Embryonic facial prominence (tissue), 1 donor: ENCODE measurements at regions not wholly inside any gene's neighbourhood (a gene's known extent, or its start where the extent isn't known, plus 50 kb on each side); places are given as distances from the start of the nearest gene placed in this dataset.

ENCODE experiments used
- DNase-seq: peaks from one replicate; pipeline ENCODE4 v3.0.0-alpha.2; 2016; ENCODE audit errors: extremely low spot score

DNA sequence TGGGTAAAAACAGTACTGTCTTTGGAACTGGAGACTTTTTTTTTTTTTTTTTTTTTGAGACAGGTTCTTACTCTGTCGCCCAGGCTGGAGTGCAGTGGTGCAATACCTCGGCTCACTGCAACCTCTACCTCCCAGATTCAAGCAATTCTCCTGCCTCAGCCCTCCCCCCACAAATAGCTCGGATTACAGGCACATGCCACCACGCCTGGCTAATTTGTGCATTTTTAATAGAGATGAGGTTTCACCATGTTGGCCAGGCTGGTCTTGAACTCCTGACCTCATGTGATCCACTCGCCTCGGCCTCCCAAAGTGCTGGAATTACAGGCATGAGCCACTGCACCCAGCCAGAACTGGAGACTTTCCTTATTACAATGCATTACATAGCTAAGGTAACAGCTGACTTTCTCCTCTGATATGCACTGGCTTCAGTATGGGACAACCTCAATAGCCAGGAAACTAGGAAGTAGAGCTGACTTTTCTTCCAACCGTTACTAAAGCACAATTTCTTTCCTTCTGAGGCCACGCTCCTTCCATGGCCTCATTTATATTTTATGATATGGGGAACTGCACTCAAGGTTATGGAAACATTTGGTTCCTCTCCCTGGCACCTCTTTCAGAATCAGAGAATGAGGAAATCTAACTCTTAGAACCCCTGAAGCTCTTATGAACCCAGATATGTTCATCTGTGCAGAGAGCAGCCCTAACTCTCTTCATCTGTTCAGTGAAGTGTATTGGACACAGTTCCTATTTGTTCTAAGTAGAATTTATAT is 53.5 kb upstream of the FAM9B start:
- no peak for DNase-seq

DNA sequence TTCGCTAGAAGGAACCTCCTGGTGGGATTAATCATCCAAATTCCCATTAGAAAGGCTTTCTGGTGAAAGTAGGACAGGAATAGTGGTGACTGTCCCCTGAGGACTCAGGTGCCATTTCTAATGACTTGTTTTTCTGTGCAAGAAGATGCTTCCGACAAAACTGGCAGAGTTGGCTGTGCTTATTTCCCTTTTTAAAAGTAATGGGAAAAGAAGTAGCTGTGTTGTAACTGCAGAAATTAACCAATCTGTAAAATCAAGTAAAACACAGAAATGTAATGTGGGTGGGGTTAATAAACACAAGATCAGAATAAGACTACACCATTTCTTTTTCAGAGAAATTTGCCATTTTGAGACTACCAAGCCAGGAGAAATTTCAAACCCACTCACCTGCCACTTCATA is 55.0 kb upstream of the FAM9B start:
- no peak for DNase-seq

DNA sequence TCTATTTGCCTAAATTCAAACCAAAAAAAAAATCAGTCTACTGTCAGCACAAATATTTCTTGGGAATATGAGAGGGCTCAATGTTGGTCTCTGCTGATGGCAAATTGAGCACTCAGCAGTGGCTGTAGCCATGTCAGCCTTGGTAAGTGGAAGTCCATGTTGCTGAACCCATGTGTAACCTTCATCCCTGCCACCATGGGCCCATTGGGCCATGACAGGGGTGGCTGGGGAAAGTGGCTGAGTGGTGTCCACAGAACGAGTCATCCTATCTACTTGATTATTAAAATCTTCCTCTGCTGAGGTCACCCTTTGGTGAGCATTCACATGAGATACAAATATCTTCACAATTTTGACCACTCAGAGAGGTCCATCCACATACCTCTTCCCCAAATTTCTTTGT is 56.8 kb upstream of the FAM9B start:
- DNase-seq, result no peak

DNA sequence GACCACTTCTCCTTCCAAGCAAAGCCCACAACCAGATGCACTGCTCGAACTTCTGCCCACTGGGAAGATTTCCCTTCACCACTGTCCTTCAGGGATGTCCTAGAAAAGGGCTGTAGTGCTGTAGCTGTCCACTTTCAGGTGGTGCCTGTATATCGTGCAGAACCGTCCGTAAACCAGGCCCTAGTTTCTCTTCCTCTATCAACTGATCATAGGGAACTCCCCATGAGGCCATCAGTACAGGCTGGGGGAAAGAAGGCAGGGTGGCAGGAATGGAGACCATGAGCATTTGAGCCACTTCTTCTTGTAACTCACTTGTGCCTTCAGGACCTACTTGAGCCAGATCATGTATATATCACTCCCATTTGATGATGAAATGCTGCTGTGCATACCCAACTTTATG is 57.3 kb upstream of the FAM9B start:
- DNase-seq, result no peak

DNA sequence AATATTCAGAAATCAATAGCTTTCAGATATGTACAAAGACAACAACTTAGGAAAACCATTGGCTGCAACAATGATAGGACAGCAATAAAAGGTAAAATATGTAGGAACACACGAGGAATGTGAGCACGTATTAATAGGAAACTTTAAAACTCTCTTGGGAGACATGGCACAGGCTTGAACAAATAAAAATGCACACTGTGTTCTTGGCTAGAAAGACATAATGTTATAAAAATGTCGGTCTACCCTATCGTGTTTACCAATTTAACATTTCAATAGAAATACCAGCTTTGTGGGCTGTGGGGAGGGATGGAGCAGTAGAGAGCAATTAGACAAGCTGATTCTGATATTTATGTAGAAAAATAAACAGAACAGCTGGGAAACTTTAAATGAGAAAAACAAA is 69.0 kb upstream of the FAM9B start:
- no peak for DNase-seq

DNA sequence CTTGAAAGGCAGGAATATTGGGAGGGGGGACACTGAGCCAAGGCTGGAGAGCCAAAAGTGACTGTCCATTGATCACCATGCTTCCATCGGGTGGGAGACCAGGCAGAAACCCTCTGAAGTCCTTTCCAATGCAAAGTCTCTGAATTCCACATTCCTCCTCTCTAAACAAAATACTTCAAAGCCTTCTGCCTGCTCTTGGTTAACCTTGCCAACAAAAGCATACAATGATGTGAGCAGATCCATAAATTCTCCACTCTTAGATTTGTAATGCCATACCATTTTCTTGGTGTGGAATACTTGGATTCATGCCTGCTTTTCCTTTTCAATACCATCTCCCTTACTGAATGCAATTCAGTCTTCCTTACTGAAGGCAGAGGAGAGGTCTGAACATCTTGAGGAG is 74.1 kb upstream of the FAM9B start:
- no peak for DNase-seq

DNA sequence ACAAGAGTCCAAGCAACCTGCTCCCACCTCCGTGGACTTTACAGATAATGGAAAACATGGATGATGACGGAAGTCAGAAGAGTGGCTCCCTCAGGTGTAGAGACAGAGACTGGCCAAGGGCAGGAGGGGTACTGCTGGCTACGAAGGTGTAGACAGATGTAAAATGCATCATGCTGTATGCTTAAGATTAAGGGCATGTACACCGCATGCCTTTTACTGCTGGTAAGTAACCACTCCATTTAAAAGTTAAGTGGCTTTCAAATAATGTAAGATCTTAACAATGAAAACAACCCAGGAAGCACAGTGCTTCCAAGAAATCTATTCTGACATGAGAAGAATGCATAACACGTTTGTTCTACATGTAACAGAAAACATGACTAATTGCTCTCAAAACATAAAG is 76.9 kb upstream of the FAM9B start:
- no peak for DNase-seq

DNA sequence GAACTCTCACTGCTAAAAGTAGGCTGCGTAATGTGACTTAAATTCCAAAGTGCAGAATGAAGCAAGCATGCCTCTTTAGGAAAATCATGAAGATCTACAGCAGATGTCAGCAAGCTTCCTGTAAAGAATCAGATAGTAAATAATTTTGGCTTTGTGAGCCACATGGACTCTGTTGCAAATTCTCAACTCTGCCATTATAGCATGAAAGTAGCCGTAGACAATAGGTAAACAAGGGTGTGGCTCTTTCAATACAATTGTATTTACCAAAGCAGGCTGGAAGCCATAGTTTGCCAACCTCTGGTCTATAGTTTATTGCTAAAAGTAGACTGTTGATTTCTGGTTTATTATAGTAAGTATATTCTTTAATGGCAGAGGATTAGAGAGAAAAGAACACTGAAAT is 80.3 kb upstream of the FAM9B start:
- no peak for DNase-seq

DNA sequence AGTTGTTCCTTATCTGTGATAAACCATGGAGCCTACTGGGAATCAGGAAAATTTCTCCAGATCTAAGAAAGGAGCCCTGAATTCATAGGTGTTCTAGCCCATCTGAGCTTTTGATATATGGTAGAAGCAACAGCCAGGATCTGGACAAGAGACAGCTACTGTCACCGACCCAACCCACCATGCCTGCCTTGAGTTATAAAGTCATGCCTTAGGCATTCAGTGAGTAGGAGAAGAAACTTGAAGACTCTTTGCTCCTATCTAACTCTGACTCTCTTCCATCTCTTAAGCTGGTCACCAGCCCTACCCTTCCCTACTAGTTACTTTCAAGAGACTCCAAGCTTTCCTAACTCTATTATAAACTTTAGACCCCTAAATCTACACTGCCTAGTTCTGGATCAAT is 83.9 kb upstream of the FAM9B start:
- no peak for DNase-seq

DNA sequence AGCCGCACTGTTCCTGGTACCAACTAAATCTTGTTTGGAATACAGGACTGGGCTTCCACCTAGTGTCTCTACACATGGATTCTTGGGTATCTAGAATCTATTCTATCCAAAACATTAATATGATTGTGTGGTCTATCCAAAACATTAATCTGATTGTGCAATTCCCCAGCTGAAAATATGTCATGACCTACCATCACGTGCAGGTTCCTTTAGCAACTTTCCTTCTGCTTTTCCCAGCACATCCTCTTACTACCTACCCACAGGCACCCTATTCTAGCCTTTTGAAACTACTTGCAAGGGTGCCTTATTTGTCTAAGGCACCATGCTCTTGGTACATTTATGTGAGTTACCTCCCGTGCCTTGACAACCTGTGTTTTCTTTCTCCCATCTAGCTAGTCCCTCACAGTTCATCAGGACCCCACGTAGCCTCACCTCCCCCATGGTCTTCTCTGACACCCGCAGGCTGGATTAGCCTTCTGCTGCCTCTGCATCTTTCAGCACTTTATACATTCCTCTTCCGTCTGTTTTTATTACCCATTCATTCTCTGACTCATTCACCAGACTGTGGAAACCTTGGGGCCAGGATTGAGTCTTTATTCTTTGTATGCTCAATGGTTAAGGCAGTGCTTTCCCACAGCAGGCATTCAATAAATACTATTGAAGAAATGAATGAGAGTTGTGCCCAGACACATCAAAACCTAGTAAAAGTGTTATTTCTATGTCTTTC is 88.8 kb upstream of the FAM9B start:
- no peak for DNase-seq

DNA sequence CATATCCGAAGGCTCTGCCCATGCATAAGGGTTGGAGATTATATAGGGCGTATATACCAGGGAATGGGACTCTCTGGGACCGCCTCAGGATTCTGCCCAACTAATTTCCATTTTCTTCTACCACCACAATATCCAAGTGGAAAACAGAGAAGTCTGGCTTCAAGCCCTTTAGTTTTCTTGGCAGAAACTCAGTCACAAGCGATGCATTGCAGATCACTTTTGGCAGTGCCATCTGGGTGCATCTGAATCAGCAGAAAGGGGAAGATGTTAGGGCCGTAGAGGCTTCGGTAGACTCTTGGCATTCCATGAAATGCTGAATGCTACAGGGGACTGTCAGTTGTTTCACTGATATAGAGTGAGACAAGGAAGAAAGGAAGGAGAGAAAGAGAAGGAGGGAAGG is 94.1 kb upstream of the FAM9B start:
- DNase-seq, result no peak

DNA sequence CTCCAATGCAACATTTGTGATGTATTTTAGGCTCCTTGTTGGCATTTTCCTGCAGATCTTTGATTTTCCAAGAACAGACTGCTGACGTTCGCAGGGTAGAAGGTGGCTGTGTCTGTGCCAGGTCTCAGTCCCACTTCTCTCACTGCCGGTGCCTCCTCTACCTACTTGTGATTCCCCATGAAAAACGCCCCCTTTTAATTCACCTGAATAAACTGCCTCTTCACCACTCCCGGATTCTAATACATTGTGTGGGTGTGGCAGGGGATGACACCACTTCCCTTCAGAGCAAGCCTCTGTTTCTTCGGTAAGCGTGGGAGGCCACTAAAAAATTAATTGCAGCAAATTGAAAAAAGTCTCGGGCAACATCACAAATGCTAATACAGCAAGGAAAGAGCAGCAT is 96.1 kb upstream of the FAM9B start:
- DNase-seq, result no peak

DNA sequence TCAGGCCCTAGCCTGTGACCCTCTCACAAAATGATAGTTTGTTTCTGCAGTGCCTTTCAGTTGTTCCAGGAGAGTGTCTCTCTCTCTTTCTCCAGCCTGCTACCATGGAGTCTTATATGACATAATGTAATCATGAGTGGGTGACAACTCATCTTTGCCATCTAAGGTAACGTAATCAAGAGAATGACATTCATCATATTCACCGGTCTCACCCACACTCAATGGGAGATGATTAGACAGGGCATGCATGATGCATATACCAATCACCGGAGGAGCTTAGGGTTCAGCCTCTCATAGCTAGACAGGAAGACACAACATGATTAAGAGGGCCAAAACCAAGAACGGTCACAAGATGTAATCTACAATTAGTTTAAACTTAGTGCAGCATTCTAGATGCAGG is 97.1 kb upstream of the FAM9B start:
- DNase-seq, result no peak

DNA sequence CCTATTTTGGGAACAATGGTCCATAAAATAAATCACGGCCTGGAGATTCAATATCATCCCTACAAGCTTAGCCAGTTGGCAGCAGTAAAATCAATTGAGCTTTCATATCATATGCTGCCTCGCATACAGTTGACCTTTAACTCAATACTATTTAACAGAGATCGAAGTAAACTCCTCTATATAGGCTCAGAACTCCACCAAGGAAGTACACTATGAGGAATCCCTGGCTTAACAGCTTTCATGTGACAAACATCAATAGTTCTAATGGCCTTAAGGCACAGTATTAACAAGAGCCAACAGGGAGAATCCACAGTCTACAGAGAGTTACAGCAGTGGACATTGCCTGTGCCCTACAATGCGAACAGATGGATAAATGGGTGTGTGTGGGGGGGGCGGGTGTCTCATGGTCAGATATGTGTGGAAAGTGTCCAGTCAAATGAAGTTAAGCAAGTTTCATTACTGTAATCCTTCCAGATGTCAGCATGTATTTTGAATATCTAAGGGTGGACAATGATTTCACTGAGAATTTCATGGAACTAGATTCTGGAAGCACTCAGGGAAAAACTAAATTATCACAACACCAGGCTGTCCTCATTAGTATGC is 98.2 kb upstream of the FAM9B start:
- no peak for DNase-seq

DNA sequence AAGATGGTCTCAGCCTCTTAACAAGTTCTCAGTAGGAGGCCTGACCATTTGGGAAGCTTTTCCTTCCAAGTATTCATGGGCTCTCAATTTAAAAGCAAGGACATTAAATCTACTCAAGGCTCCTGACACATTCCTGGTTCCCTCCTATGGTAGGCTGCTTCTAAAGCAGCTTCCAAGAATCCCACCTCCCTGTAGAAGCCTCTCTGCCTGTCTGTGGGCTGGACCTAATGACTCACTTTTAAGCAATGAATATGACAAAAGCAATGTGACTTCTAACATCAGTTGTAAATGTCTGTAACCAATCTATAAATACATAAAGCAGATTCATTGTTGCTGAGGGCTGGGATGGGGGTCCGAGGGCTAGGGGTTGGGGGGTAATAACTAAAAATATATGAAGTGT is 99.5 kb upstream of the FAM9B start:
- DNase-seq, result no peak

DNA sequence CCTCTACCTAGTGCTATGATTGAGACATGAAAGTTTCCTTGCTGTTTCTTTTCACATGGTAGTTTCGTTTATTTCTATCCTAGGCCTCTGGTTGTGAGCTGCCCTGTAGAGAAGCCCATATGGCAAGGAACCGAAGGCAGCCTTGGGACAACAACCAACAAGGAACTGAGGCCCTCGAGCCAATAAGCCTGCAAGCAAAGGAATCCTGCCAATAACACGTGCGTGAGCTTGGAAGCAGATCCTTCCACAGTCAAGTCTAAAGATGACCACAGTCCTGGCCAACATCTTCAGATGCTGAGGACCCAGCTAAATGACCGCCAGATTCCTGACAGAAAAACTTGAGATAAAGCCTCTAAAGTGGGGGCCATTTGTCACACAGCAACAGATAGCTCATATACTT is 100.4 kb upstream of the FAM9B start:
- DNase-seq, result no peak

DNA sequence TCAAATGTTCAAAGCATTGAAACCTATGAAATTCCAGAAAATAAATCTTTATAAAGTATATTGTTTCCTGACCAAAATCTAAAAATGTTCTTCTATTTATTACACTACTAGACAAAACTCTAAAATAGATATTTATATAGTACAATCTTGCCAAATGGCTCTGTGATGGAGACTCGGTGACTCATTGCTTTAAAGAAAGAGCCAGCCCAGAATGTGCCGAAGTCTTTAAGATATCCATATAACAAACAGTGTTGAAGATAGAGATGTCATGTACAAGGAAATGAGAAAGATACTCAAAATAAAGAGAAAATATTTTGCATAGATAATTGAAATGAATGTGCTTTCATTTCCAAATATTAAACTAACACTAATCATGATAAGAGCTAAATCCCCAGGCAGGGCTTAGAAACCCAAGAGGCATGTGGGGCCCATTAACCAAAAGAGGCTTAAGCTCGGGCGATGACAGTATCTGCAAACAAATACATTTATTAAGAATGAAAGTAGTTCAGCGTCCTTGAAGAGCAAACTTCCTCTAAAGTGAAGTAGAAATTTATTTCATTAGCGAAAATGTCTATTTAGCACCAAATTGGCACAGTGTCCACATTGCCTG is 102.1 kb upstream of the FAM9B start:
- no peak for DNase-seq

DNA sequence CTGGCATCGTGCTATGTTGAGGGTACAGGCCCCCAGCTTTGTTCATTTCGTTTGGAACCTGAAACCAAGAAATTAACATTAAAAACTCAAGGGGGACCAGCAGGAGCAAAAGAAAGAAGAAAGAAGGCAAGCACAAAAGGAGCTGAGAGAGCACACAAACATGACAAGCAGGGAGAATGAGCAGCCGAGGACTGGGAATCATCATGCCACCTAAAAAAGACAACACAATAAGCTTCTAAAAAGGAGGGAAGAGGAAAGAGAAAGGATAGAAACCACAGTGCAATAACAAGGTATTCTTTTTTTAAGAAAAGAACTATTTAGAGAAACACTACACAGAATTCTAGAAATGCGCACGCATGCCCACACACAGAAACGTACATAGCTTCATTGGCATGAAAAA is 103.2 kb upstream of the FAM9B start:
- DNase-seq, result no peak

DNA sequence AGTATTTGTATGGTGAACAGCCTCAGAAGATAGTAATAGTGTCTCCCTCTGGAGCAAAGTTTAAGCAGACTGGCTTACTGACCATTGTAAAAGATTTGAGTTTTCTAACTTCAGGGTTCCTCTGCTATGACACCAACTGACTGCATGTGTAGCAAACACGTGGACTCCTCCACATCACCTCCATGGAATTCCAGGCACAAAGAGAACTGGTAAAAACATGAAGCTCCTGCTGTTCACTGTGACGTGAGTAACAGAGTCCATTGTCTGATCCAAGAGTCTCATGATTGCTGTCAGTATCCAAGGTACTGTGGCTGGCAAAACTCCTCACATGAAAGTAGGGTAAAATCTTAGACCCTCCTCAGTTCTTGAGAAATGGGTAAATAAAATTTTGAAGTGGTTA is 107.6 kb upstream of the FAM9B start:
- DNase-seq, result no peak

DNA sequence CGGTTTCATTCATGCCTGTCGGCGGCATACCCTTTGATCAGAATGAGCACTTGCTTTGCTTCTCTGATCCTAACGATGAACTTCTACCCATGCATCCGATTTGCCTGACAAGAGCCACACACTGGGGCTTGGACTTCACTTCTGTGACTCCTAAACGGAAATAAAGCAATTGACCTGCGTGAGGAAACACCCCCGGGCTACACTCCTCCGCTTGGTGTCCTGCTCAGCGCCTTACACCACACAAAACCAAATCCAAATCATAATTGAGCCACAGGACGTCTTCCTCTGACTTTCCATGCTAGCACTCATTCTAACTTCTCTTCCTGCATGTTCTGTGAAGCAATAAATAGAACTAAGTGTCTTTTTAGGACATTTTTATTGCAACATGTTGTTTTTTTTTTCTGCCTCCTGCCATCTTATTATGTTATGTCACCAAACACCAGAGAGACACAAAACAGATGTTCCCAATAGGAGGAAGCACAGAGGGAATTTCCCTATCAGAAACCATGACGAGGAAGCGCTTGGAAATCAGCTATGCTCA is 110.8 kb upstream of the FAM9B start:
- no peak for DNase-seq

DNA sequence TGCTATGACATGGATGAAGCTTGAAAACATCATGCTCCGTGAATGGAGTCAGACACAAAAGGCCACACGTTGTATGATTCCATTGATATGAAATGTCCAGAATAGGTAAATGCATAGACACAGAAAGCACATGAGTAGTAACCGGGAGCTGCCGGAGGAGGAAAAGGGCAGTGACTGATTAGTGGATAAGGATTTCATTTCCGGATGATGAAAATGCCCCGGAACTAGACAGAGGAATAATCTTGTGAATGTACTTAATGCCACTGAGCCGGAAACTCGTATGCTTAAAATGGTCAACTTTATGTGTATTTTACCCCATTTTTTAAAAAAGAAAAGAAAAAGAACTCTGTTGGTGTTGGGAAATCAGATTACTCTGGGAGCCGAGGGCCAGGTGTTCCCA is 112.7 kb upstream of the FAM9B start:
- no peak for DNase-seq

DNA sequence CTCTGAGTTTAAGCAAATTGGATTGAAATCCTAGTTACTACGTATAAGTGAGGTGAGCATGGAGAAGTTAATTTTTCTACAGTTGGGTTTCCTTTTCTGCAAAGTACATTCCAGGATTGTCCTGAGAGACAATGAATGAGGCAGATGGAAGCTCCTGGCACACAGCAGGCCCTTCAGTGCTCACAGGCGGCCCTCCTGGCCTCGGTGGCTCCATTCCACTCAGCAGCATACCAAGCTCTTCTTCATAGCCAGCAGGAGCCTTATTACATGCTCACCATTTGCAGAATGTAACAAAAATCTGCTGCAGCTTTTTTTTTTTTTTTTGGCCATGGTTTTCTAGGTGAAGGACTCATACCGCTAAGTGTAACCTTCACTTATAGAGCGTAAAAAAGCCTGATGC is 113.2 kb upstream of the FAM9B start:
- DNase-seq, result no peak

DNA sequence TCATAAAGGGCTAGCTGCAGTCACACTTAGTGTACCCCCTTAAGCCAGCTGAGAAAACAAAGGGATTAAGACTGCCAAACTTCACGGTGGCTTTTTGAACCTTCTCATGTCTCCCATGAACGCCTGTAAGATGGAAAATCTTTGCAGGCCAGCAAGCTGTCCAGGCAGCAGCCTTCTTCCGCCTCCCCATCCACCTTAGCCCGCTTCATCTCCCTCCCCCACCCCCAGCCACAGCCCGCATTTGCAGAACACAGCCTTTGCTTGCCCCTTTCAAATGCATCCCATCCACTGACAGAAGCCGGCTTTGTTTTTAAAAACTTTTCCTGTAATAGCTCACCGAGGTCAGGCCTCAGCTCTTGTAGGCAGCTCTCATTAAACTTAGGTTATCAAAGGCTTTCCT is 113.8 kb upstream of the FAM9B start:
- no peak for DNase-seq
